NAMALWA (cell line): ENCODE measurements at regions not wholly inside any gene's neighbourhood (a gene's known extent, or its start where the extent isn't known, plus 50 kb on each side); places are given as distances from the start of the nearest gene placed in this dataset.
"Not testable (repeated sequence)": the region's sequence is repeated elsewhere in the genome, so short reads cannot be mapped to it uniquely, and the experiment has no call there.

Experiments
- DNase-seq: peaks from one replicate; pipeline ENCODE4 v3.0.0-alpha.2; 2015; ENCODE audit warnings: low spot score

DNA sequence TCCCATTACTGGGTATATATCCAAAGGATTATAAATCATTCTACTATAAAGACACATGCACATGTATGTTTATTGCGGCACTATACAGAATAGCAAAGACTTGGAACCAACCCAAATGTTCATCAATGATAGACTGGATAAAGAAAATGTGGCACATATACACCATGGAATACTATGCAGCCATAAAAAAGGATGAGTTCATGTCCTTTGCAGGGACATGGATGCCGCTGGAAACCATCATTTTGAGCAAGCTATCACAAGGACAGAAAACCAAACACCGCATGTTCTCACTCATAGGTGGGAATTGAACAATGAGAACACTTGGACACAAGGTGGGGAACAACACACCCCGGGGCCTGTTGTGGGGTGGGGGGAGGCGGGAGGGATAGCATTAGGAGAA lies 57.0 kb upstream of the NEUROD1 start:
- DNase-seq = not testable (repeated sequence)

DNA sequence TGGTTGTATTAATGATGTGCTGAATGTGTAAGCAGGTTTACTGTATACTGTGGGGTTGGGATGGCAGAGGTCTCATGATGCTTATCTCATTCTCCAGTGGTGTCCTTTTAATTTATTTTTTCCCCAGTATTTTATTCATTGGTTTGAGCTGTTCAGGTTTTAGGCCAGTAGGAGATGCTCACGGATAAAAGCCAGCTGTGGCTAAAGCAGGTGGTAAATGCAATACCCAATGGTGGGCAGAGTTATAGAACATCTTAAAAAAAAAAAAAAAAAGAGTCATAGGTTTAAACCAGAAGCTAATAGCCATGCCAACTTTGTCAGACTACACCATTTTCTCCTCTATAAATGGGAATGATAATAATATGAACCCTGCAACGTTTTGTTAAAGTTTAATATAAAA lies 57.8 kb upstream of the NEUROD1 start:
- DNase-seq = peak; percentile 40

DNA sequence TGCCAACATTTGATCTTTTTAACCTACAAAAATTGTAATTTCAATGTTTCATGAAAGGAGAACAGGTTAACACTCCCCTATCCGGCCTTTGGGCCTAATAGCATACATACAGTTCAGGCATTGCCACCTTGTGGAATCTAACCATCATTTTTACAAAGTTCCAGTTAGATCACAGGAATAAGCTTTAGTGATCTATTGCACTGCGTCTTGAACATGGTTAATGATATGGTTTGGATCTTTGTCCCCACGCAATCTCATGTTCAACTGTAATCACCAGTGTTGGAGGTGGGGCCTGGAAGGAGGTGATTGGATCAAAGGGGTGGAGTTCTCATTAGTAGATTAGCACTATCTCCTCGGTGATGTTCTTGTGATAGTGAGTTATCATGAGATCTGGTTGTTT lies 58.2 kb upstream of the NEUROD1 start:
- no peak for DNase-seq

DNA sequence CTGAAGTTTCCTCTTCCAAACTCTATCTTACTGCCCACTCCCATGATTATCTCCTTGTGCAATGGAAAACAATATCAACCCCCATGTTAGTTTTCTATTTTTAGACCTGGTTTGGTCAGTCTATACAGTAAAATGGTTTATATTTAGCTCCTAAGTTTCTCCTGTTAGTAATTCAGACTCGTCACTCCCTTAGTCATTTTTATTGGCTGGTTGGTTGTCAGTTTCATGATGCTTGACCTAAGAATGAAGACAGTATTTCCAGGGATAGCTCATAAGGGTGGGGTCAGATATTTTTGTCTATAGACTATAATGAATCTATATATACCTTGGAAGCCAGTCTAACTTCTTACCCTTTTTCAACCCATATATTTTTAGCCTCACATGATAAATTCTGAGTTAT lies 61.4 kb upstream of the NEUROD1 start:
- DNase-seq = no peak

DNA sequence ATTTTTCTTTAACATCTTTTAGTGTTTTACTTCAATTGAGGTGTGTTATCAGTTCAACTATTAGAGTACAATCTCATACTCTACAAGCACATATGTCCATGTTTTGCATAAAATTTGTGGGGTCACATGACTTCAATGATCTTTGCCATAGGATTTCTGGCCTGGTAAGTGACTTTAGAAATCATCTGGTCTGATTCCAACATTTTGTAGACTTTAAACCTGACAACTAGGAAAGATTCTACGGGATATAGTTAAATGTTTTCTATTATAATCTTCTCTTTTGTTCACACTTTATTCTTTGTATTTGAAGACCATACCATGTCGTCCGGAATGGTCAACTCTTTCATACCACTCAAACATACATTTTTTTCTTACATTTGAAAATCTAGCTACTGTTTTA lies 62.0 kb upstream of the NEUROD1 start:
- DNase-seq = no peak

DNA sequence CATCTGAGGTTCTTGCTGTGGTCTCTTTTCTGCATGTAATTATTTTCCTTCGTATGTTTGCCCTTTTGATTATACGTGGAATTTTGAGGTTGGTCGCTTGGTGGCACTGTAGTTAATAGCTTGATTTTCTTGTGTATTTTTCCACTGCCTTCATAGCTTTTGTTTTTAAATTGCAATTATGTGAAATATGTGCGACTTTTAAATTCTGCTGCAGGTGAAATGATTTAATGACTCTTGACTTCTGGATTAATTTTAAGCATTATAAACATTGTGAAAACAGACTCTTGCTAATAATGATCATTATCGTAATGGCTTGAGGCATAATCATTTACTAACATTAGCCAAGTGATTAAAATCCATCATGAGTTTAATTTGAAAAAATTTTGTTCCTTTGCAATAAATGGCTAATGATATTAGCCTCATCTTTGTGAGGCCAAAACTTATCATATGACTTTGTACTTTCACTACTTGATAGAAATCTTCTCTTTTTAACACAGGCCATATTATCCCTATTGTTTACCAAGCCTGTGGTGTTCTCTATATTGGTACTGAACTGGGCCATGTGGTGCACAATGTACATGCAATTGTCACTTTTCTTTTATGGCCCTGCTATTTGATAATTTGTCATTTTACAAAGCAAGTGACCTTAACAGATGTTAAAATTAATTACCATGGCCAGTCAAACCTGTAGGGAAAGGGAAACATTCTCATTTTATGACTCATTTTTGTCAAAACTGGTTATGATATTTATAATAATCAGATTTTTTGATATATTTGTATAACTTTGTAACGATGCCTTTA lies 62.8 kb upstream of the NEUROD1 start:
- DNase-seq = peak; percentile 75

DNA sequence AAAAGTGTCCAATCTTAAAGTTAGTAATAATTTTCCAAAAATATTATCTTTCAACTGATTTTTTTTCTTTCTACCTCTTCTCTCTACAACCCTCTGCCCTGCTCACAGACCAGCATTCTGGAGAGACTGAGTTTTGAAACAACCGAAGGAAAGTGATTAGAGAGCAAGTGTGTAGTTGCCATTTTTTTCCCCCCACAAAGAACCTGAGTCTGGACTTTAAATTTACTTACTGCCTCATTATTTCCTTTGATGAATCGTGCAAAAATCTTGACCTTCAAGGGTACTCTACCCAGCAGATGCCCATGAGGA lies 63.4 kb upstream of the NEUROD1 start:
- no peak for DNase-seq

DNA sequence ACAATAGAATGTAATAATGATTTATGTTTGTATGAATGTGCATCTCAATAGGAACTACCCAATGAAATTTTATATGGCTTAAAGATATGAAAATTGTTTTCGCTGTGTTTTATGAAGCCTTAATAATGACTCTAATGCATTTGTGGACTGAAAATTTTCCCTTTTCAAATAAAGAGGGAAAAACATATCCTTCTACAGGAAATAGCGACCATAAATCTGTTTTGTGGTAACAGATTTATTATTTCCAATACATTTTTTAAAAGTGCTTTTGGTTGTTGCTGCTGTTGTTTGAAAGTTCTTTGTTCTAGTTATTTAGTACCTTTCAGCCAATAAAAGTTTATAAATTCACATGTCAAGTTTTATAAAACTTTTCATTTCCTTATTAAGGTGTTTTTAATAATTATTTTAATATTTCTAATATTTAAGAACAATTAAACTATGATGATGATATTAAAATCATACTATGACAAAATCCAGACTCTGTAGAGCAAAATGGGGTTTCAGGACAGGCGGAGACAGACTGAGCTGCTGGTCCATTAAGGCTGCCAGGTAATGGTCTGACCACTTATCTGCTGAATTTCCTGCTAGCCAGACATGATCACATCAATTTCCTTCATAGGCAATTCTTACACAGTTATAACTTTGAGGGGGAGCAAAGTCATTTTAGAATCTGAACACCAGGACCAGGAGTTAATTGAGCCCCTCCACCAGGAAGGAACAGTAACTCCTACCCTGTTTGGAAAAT lies 65.7 kb upstream of the NEUROD1 start:
- no peak for DNase-seq

DNA sequence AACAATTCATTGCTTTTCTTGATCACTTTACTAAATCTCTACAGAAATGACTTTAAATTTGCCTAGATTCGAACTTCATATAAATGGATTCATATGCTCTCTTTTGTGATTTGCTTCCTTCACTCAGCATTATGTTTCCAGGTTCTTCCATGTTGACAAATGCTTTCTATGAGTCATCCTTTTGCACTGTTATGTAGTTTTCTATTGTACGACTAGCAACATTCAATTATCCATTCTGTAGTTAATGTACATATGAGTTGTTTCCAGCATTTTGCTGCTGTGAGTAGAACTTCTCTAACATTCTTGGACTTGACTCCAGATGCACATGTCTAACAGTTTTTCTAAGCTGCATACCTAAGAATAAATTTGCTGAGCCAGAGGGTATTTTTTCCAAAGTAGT lies 66.5 kb upstream of the NEUROD1 start:
- no peak for DNase-seq

DNA sequence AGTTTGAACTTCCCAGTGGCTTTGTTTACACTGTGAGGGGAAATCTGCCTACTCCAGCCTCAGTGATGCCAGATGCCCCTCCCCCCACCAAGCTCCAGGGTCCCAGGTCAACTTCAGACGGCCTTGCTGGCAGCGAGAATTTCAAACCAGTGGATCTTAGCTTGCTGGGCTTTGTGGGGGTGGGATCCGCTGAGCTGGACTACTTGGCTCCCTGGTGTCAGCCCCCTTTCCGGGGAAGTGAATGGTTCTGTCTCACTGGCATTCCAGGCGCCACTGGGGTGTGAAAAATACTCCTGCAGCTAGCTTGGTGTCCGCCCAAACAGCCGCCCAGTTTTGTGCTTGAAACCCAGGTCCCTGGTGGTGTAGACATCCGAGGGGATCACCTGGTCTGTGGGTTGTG lies 70.0 kb upstream of the NEUROD1 start:
- no peak for DNase-seq

DNA sequence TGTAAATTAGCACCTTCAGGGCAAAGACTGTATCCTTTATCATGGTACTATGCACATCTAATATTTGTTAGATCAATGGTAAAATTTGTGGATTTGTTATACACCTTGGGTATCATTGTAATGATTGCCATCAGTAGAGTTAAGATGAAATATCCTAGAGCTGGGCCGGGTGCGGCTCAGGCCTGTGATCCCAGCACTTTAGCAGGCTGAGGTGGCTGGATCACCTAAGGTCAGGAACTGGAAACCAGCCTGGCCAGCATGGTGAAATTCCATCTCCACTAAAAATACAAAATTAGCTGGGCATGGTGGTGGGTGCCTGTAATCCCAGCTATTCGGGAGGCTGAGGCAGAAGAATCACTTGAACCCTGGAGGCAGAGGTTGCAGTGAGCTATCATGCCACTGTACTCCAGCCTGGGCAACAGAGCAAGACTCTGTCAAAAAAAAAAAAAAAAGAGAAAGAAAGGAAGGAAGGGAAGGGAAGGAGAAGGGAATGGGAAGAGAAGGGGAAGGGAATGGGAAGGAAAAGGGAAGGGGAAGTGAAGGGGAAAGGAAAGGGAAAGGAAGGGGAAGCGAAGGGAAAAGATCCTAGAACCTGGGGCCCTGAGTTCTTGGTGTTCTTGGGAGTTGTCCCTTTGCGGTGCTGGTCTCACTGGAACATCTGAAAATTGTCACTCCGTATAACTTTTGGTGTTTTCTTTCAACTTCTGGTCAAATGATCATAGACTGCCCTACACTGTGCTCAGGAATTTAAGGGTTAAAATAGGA lies 71.1 kb upstream of the NEUROD1 start:
- no peak for DNase-seq

DNA sequence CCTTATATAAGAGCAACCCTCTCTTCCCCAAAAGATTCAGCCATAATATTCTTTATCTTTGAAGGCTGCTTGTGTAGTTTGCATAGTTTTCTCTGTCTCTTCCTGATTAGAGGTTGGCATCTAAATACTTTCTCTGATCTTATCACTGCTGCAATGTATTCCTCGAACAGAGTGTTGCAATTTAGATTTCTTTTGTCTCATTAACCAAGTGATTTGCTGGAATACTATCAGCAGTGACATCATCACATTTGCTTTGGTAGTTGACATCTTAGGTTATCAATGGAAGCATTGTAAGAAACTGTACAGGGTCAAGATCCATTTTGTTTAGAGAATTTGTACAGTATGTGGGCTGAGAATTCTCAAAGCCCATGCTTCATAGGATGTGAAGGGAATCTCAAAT lies 72.0 kb upstream of the NEUROD1 start:
- DNase-seq = no peak

DNA sequence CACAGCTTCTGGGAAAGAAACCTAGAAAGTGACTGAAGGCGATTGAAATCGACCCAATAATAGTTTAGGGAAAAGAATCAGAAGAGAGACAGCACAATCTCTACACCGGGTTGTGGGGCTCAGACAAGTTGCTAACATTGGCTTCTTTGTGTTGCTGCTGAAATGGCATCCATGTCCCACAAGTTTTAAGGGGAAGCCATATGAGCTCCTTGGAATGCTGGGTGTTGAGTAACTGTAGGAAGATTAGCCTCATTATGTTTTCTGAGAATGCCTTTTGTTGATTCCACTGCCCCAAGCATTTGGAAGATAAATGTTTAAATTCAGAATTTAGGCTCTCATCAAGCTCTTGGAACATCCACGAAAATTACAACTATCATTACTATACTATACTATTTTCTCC lies 73.4 kb upstream of the NEUROD1 start:
- no peak for DNase-seq

DNA sequence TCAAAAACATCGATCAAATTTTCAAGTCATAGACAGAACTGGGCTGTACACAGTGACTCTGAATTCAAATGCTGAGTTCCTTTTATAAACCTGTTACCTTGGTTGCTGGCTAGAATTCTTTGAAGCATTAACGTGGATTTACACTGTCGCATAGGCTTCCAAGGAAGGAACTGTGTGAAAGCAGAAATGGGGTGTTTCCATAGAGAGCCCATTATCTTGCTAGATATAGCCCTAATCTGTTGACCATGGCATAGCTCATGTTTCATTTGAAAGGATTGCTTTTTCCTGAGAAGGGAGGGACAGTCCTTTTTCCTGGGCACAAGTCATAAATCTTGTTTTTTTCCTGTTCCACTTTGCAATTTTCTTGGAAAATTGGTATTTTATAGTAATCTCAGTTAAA lies 73.8 kb upstream of the NEUROD1 start:
- no peak for DNase-seq

DNA sequence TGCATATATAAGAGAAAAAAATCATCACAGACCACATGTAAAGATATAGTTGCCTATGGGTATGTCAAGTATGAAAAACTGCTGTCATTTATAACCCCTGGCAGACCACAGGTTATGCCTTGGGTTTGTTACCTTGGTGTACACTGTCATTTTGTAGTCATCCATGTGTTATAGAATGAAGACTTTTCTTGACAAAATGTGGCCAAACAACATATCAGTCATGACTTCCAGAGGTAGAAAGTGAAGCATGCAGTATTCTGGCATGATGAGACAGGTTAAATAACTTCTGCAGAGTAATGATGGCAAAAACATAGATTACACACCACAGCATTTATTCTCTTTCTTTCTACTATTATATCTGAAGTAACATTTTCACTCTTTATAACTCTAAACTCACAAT lies 74.9 kb upstream of the NEUROD1 start:
- no peak for DNase-seq

DNA sequence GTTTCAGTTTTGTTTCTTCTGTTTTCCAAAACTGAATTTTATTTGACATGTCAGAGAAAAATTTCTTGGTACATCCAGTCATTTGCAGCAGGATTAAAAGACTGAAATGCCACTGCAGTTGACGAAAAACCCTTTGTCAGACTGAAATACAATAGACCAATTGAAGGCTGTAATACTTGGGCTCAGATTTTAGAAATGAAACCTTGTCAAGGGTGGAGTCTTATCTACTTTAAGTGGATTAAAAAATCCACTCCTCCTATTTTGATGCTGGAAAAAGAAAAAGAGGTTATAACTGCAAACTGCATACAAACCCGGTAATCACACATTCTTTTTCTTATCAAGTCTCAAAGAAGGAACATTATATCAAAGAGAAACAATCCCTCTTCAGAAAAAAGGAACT lies 80.2 kb upstream of the NEUROD1 start:
- DNase-seq = no peak

DNA sequence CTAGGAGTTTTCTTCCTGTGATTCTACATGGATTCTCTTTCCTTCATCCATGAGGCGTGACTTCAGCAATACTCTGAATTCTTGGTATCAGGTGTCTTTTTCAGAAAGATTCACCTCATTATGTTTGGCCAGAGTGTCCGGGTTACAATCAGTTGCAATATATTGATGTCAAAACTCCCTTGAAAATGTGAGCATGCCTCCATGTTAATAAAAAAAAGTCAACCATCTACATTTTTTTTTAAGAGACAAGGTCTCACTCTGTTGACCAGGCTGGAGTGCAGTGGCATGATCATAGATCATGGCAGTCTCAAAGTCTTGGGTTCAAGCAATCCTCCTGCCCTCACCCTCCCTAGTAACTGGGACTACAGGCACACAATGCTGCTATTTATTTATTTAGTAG lies 80.9 kb upstream of the NEUROD1 start:
- DNase-seq = no peak

DNA sequence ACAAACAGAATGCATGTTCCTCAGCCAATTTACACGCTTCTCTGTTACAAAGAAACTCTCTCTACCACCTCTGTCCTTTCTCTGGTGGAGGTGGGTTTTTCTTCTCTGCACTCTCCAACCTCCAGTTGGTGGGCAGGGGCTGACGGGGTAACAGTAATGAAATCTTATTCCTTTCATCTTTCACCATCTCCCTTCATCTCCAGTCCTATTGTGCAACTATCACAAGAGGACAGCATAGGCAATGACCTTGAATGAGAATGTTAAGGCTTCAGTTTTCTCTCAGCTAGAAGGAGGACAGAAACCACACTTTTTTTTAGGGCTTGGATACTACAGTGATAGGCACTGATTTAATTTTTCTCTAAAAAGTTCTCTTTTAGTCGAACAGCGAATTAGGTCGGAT lies 81.7 kb upstream of the NEUROD1 start:
- DNase-seq = no peak

DNA sequence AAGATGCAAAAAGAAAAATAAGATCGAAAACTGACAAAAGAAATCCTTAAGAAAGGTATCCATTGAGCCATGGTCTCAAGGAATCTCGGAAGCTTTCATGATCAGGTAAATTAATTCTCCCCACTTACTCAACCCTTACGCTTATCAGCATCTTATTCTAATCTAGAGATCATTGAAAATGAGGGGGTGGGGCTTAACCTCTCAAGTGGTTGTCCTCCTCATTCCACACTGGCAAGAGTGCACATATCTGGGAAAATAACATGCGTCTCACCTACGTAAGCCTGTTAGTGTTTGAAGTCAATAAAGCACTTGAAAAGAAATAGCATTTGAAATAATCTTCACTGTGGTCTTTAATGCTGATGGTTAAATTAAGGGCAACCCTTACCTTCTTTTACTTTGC lies 82.5 kb upstream of the NEUROD1 start:
- DNase-seq = no peak

DNA sequence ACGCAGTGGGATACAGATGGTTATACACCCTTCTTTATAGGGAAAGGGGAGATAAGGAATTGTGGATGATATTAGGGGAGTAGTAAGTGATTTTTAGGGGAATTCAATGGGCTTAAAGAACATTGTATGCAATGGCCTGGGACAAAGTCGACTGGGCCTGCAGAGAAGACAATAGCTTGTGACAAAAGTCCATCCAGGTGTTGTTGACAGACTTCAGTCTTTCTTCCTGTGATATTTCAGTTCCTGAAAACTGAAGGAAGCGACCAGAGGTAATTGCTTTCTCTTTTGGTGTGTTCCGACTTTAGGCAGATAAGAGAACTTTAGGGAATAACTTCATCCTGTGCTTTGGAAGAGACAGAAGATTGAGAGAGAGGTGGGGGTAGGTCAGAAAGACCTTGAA lies 83.1 kb upstream of the NEUROD1 start:
- no peak for DNase-seq

DNA sequence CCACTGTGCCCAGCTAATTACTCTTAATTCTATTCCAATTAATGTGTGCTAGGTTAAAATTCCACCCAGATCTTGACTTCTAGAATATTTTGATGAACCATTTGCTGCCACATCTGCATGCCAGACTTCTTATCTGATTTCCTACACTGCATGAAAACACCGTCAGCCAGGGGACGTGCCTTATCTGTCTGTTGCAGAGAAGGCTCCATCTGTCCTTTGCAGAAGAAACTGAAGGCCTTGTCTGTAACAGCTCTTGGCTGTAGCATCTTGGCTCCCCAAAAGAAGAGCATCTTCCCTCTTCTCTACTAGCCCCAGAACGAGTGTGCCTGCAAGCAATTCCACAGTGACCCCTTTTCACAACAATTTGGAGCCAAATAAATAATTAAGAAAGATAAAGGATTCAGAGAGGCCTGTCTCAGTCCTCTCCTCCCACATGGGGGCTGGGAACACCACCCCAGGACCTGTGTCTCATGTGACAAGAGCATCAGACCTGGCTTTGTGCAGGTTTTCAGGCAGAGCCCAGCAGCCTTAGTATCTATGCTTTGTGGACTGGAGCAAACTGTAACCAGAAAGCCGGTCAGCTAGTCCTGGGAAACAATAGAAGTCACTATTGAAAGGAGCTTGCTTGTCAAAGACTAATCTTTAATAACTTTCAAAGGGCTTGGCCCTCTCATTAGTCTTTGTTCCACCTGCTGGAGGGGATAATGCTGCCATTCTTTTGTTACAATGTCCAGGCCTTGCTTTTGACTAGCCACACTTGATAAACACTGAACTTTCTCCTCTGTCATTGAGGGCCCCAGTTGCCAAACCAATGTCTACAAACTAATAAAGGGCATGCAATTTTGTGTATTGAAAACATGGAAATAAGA lies 84.0 kb upstream of the NEUROD1 start:
- DNase-seq = no peak

DNA sequence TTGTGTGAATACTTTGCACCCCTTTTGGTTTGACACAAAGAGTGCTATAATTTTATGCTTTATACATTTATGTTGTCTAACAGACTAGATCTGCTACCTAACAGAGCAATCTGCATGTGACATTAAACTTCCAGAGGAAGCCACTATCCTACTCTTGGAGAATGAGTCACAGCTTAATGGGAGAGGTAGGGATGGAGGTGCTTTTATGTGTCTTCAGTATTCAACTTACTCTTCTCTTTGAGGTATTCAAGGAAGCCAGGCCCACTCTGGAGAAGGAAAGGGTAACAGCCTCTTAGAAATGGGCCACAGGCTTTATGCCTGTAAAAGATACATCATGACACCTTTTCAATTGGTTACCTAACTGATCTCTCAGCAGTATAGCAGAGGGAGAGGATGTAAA lies 85.8 kb upstream of the NEUROD1 start:
- DNase-seq = no peak
